Esophagus squamous epithelium (tissue), 4 donors: ENCODE measurements at regions not wholly inside any gene's neighbourhood (a gene's known extent, or its start where the extent isn't known, plus 50 kb on each side); places are given as distances from the start of the nearest gene placed in this dataset.

ENCODE experiments used
- POLR2A ChIP-seq, 4 donors: fragments of 450-650 bp; IDR thresholded peaks; one replicate each; pipeline ENCODE4 v1.6.1; 2017; ENCODE audit warnings: antibody characterized with exemption in 4 of 4, mild to moderate bottlenecking in 4 of 4, moderate library complexity in 3 of 4
- TF ChIP-seq, protein P1 (sequence below), 6 experiments: fragments of 450-650 bp in 4 of 6; fragments of 200-600 bp in 2 of 6; sonication (generic) in 2 of 6; IDR thresholded peaks; one replicate each; pipeline ENCODE4 v1.5.1; 2016 to 2019; ENCODE audit warnings: antibody characterized with exemption in 6 of 6, mild to moderate bottlenecking in 4 of 6, moderate library complexity in 4 of 6

DNA sequence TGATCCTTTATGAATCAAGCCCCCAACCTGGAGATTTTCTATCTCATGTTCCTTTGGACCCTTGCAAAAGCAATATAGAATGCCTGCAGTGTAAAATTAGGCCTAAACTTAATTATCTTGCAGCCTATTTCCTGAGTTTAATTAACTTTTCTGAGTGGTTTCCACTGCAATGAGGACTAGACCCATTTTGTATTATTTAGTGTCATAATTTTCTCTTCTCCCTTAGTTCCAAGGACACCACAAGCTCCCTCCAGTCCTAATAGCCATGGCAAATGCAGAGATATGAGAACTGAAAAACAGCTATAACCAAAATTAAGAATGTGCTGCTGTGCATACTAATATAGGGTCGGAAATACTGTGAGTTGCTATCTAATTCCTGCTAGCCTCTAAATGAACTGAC, 90.9 kb upstream of the GRAMD2B start:
- TF ChIP-seq, protein P1, sequence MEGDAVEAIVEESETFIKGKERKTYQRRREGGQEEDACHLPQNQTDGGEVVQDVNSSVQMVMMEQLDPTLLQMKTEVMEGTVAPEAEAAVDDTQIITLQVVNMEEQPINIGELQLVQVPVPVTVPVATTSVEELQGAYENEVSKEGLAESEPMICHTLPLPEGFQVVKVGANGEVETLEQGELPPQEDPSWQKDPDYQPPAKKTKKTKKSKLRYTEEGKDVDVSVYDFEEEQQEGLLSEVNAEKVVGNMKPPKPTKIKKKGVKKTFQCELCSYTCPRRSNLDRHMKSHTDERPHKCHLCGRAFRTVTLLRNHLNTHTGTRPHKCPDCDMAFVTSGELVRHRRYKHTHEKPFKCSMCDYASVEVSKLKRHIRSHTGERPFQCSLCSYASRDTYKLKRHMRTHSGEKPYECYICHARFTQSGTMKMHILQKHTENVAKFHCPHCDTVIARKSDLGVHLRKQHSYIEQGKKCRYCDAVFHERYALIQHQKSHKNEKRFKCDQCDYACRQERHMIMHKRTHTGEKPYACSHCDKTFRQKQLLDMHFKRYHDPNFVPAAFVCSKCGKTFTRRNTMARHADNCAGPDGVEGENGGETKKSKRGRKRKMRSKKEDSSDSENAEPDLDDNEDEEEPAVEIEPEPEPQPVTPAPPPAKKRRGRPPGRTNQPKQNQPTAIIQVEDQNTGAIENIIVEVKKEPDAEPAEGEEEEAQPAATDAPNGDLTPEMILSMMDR (IDR thresholded peaks at IDR 0.05): no peak
- no peak for TF ChIP-seq POLR2A (IDR thresholded peaks at IDR 0.05)
